SKM-1 (cell line): ENCODE measurements at regions not wholly inside any gene's neighbourhood (a gene's known extent, or its start where the extent isn't known, plus 50 kb on each side); places are given as distances from the start of the nearest gene placed in this dataset.

ENCODE experiments used
- DNase-seq: peaks from one replicate; lab custom pipeline; 2025; ENCODE audit not compliant: unreplicated experiment; lab: John Stamatoyannopoulos, UW

GRCh38 chr2:19462256-19462645, 103.8 kb upstream of the OSR1 start:
- DNase-seq: no peak

GRCh38 chr2:19461504-19462255, 103.3 kb upstream of the OSR1 start:
- DNase-seq: no peak

GRCh38 chr2:19460761-19461160, 102.3 kb upstream of the OSR1 start:
- DNase-seq: no peak

GRCh38 chr2:19458427-19459003, 100.1 kb upstream of the OSR1 start:
- DNase-seq: no peak

- no peak for DNase-seq
Measured at GRCh38 chr2:19457809-19458208, 99.4 kb upstream of the OSR1 start.

- DNase-seq: no peak
Measured at GRCh38 chr2:19456705-19457309, 98.4 kb upstream of the OSR1 start.

- DNase-seq: no peak
Measured at GRCh38 chr2:19454125-19454524, 95.7 kb upstream of the OSR1 start.

GRCh38 chr2:19442731-19443130, 84.3 kb upstream of the OSR1 start:
- no peak for DNase-seq

GRCh38 chr2:19439081-19439480, 80.7 kb upstream of the OSR1 start:
- no peak for DNase-seq

GRCh38 chr2:19435815-19436214, 77.4 kb upstream of the OSR1 start:
- DNase-seq: no peak

- no peak for DNase-seq
Measured at GRCh38 chr2:19434413-19434812, 76.0 kb upstream of the OSR1 start.

GRCh38 chr2:19426941-19427340, 68.5 kb upstream of the OSR1 start:
- DNase-seq: no peak

GRCh38 chr2:19426144-19426543, 67.7 kb upstream of the OSR1 start:
- no peak for DNase-seq

GRCh38 chr2:19425419-19425818, 67.0 kb upstream of the OSR1 start:
- no peak for DNase-seq

- DNase-seq: no peak
Measured at GRCh38 chr2:19419211-19419880, 60.9 kb upstream of the OSR1 start.

- no peak for DNase-seq
Measured at GRCh38 chr2:19416784-19417684, 58.6 kb upstream of the OSR1 start.

- DNase-seq: no peak
Measured at GRCh38 chr2:19416083-19416482, 57.7 kb upstream of the OSR1 start.

- no peak for DNase-seq
Measured at GRCh38 chr2:19409046-19409445, 50.6 kb upstream of the OSR1 start.

- no peak for DNase-seq
Measured at GRCh38 chr2:19408592-19408991, 50.2 kb upstream of the OSR1 start.
